ENCODE measurements at regions not wholly inside any gene's neighbourhood (a gene's known extent, or its start where the extent isn't known, plus 50 kb on each side); places are given as distances from the start of the nearest gene placed in this dataset.

GRCh38 chr12:45611495-45611894 lies 118.0 kb upstream of the ARID2 start:
- no peak for TF ChIP-seq CTCF (IDR thresholded peaks at IDR 0.05)
- TF ChIP-seq POLR2AphosphoS5 (IDR thresholded peaks at IDR 0.05): no peak
- TF ChIP-seq EP300 (IDR thresholded peaks at IDR 0.05): no peak
- TF ChIP-seq POLR2A (IDR thresholded peaks at IDR 0.05): no peak

Data from gastroesophageal sphincter (tissue), 3 donors.